PC-3 (cell line): ENCODE measurements at regions not wholly inside any gene's neighbourhood (a gene's known extent, or its start where the extent isn't known, plus 50 kb on each side); places are given as distances from the start of the nearest gene placed in this dataset.
"Not testable (repeated sequence)": the region's sequence is repeated elsewhere in the genome, so short reads cannot be mapped to it uniquely, and the experiment has no call there.

Experiments
- ATAC-seq: fragments of 200-7000 bp; cut with Tn5 transposase; 2 replicates; pipeline ENCODE4 v1.9.1; 2020; ENCODE audit warnings: mild to moderate bottlenecking, moderate library complexity
- BruUV-seq: library from RNA; stranded (reverse); fragments of 400-500 nt; replicated peaks from 2 replicates; lab custom pipeline; 2021; lab: Mats Ljungman, UMichigan
- CTCF ChIA-PET: fragments of 300-600 bp; sonication (Branson Sonifier 250); formaldehyde crosslinking; loops from one replicate; lab custom pipeline; 2022; ENCODE audit warnings: antibody characterized with exemption; lab: Charles Lee
- POLR2A ChIA-PET: fragments of 300-600 bp; sonication (Branson Sonifier 250); formaldehyde crosslinking; loops from one replicate; lab custom pipeline; 2022; ENCODE audit warnings: antibody characterized with exemption; ENCODE audit not compliant: unreplicated experiment; lab: Charles Lee
- DNase-seq: peaks from one replicate; pipeline ENCODE4 v3.0.0-alpha.2; 2015
- H2AFZ ChIP-seq: fragments of 300-600 bp; sonication (generic); 2 replicates; pipeline ENCODE4 v1.6.0; 2016; ENCODE audit warnings: antibody characterized with exemption, low read length
- H3F3A ChIP-seq: fragments of 300-600 bp; sonication (generic); one replicate; pipeline ENCODE4 v1.6.0; 2017; ENCODE audit warnings: antibody characterized with exemption, low read length, control low read depth, mild to moderate bottlenecking; ENCODE audit not compliant: unreplicated experiment
- H3K27ac ChIP-seq: fragments of 300-600 bp; sonication (generic); 2 replicates; pipeline ENCODE4 v1.5.1; 2016; ENCODE audit warnings: mild to moderate bottlenecking, low read length
- H3K27me3 ChIP-seq: fragments of 300-600 bp; sonication (generic); 2 replicates; pipeline ENCODE4 v1.6.1; 2016; ENCODE audit warnings: low read length, mixed read lengths
- H3K36me3 ChIP-seq: fragments of 300-600 bp; sonication (generic); 2 replicates; pipeline ENCODE4 v1.6.1; 2016; ENCODE audit warnings: low read depth, mixed run types, low read length, mixed read lengths
- H3K4me1 ChIP-seq: fragments of 300-600 bp; sonication (generic); 2 replicates; pipeline ENCODE4 v1.5.1; 2016; ENCODE audit warnings: low read length; ENCODE audit not compliant: insufficient read depth
- H3K4me2 ChIP-seq: fragments of 300-600 bp; sonication (generic); 2 replicates; pipeline ENCODE4 v1.6.0; 2016; ENCODE audit warnings: low read length
- H3K4me3 ChIP-seq: fragments of 300-600 bp; sonication (generic); 2 replicates; pipeline ENCODE4 v1.5.1; 2016; ENCODE audit warnings: mild to moderate bottlenecking, low read length, mixed read lengths
- H3K79me2 ChIP-seq: fragments of 300-600 bp; sonication (generic); 2 replicates; pipeline ENCODE4 v1.6.1; 2017; ENCODE audit warnings: low read length, mixed read lengths
- H3K9ac ChIP-seq: fragments of 300-600 bp; sonication (generic); 2 replicates; pipeline ENCODE4 v1.6.0; 2016; ENCODE audit warnings: mild to moderate bottlenecking, low read length
- H3K9me2 ChIP-seq: fragments of 300-600 bp; sonication (generic); replicated peaks from 2 replicates; pipeline ENCODE4 v1.6.1; 2016; ENCODE audit warnings: mixed run types, low read length, mixed read lengths
- H3K9me3 ChIP-seq: fragments of 300-600 bp; sonication (generic); 2 replicates; pipeline ENCODE4 v1.6.1; 2016; ENCODE audit warnings: low read length, mixed read lengths
- H4K20me1 ChIP-seq: fragments of 300-600 bp; sonication (generic); 2 replicates; pipeline ENCODE4 v1.6.1; 2016; ENCODE audit warnings: low read length, mixed read lengths
- EZH2 ChIP-seq: fragments of 300-600 bp; sonication (generic); IDR thresholded peaks from one replicate; pipeline ENCODE4 v1.6.1; 2017; ENCODE audit warnings: antibody characterized with exemption, mild to moderate bottlenecking, low read length; ENCODE audit not compliant: unreplicated experiment
- EZH2phosphoT487 ChIP-seq: fragments of 300-600 bp; sonication (generic); IDR thresholded peaks from 2 replicates; pipeline ENCODE4 v1.6.1; 2018; ENCODE audit warnings: mild to moderate bottlenecking, antibody characterized with exemption, low read length, borderline replicate concordance
- intact Hi-C: fragments of 100-400 bp; cut with micrococcal nuclease; formaldehyde crosslinking; loops from 2 replicates; pipeline ENCODE4 v1.9.0; 2023
- TF ChIP-seq, protein P1 (sequence below): fragments of 300-600 bp; sonication (generic); conservative IDR thresholded peaks from 2 replicates; pipeline ENCODE4 v1.5.1; 2017; ENCODE audit warnings: antibody characterized with exemption, low read depth, mild to moderate bottlenecking, low read length

DNA sequence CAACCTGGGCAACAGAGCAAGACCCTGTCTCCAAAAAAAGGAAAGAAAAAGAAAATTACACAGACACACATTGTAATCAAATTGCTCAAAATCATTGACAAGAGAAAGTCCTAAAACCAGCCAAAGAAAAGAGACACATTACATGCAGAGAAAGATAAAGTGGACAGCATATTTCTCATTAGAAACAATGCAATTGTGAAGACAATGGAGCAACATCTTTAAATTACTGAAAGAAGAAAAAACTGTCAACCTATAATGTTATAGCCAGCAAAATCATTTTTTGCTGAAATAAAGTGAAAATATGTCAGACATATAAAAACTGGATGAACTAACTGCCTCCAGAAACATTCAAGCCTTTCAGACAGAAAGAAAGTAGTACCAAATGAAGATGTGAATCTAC lies 120.6 kb downstream of the TMEM167A start:
- no peak for DNase-seq
- Histone ChIP-seq H3K27me3 (no peaks in the 10 kb centered on the region), H3K79me2 (no peaks in the 10 kb centered on the region), H3K9me2 (no peaks in the 10 kb centered on the region), H2AFZ (no peak overlapping the region), H3K9me3 (no peaks in the 10 kb centered on the region), H3K36me3 (no peaks in the 10 kb centered on the region; the same call in 1 of the 2 replicates), H4K20me1 (no peaks in the 10 kb centered on the region), H3K4me1 (no peaks in the 10 kb centered on the region), H3K4me3 (no peak overlapping the region), H3F3A (no peaks in the 10 kb centered on the region), H3K9ac (no peak overlapping the region), H3K27ac (no peak overlapping the region), H3K4me2 (no peak overlapping the region)
- ATAC-seq: no peak
- ChIA-PET POLR2A (no interaction called here), CTCF (no interaction called here)
- no TSS peak for BruUV-seq
- intact Hi-C loops: no loop called here
- no peak for TF ChIP-seq EZH2
- TF ChIP-seq EZH2phosphoT487: no peak
- TF ChIP-seq, protein P1, sequence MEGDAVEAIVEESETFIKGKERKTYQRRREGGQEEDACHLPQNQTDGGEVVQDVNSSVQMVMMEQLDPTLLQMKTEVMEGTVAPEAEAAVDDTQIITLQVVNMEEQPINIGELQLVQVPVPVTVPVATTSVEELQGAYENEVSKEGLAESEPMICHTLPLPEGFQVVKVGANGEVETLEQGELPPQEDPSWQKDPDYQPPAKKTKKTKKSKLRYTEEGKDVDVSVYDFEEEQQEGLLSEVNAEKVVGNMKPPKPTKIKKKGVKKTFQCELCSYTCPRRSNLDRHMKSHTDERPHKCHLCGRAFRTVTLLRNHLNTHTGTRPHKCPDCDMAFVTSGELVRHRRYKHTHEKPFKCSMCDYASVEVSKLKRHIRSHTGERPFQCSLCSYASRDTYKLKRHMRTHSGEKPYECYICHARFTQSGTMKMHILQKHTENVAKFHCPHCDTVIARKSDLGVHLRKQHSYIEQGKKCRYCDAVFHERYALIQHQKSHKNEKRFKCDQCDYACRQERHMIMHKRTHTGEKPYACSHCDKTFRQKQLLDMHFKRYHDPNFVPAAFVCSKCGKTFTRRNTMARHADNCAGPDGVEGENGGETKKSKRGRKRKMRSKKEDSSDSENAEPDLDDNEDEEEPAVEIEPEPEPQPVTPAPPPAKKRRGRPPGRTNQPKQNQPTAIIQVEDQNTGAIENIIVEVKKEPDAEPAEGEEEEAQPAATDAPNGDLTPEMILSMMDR: no peak

DNA sequence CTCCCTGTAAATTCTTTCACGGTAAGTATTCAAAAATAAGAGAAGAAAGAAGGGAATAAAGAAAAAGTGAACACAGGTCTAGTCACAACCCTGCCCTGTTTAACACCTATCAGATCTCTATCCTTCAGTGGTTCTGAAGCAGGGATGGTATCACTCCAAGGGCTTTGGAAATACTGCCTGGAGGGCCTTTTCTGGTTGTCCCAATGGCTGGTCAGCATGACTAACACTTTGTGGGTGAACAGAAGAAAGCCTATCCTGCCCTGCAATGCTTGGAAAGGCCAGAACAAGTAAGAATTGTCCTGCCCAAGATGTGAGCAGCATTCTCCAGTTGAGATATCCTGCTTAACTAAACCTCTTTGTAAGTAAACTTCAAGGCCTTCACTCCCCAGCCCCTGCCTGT lies 124.9 kb downstream of the TMEM167A start:
- ChIA-PET POLR2A (no interaction called here), CTCF (no interaction called here)
- no peak overlapping the region for H3K4me3 ChIP-seq
- DNase-seq (peak; percentile 63), ATAC-seq (peak; percentile 60)
- no peaks in the 10 kb centered on the region for H3K4me1 ChIP-seq
- H4K20me1 ChIP-seq: no peaks in the 10 kb centered on the region
- BruUV-seq: no TSS peak
- H2AFZ ChIP-seq: no peak overlapping the region
- no peaks in the 10 kb centered on the region; the same call in 1 of the 2 replicates for H3K36me3 ChIP-seq
- H3K27ac ChIP-seq: no peak overlapping the region
- H3K79me2 ChIP-seq: no peaks in the 10 kb centered on the region
- TF ChIP-seq EZH2: no peak
- no peak for TF ChIP-seq EZH2phosphoT487
- TF ChIP-seq, protein P1: no peak
- intact Hi-C loops: no loop called here
- no peak overlapping the region for H3K4me2 ChIP-seq
- no peaks in the 10 kb centered on the region for H3K27me3 ChIP-seq
- H3K9me2 ChIP-seq: no peaks in the 10 kb centered on the region
- no peaks in the 10 kb centered on the region for H3K9me3 ChIP-seq
- H3F3A ChIP-seq: no peaks in the 10 kb centered on the region
- H3K9ac ChIP-seq: no peak overlapping the region

DNA sequence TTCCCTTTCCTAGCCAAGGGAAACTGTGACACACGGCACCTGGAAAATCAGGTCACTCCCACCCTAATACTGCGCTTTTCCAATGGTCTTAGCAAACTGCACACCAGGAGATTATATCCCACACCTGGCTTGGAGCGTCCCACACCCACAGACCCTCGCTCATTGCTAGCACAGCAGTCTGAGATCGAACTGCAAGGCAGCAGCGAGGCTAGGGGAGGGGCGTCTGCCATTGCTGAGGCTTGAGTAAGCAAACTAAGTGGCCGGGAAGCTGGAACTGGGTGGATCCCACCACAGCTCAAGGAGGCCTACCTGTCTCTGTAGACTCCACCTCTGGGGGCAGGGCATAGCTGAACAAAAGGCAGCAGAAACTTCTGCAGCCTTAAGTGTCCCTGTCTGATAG lies 132.9 kb downstream of the TMEM167A start:
- H2AFZ ChIP-seq, H4K20me1 ChIP-seq, DNase-seq, H3K4me3 ChIP-seq, H3K4me2 ChIP-seq, H3K9ac ChIP-seq, H3K4me1 ChIP-seq, H3F3A ChIP-seq, H3K36me3 ChIP-seq, H3K27me3 ChIP-seq, H3K9me2 ChIP-seq, CTCF ChIA-PET, POLR2A ChIA-PET, intact Hi-C loops, BruUV-seq, H3K9me3 ChIP-seq, H3K79me2 ChIP-seq, H3K27ac ChIP-seq, ATAC-seq: not testable (repeated sequence)
